Gastroesophageal sphincter (tissue), 4 donors: ENCODE measurements at regions not wholly inside any gene's neighbourhood (a gene's known extent, or its start where the extent isn't known, plus 50 kb on each side); places are given as distances from the start of the nearest gene placed in this dataset.
"Not testable (repeated sequence)": the region's sequence is repeated elsewhere in the genome, so short reads cannot be mapped to it uniquely, and the experiment has no call there.

Source experiments
- ATAC-seq: fragments of 150-250 bp; one replicate; pipeline ENCODE4 v1.9.1; 2016; ENCODE audit warnings: mild to moderate bottlenecking, moderate library complexity
- H3K27ac ChIP-seq, 4 donors: fragments of 200-600 bp; sonication (generic) in 3 of 4; 1 replicate in 3 of 4; 2 replicates in 1 of 4; pipeline ENCODE4 v1.5.1; 2016 to 2019
- H3K27me3 ChIP-seq: fragments of 200-600 bp; sonication (generic); one replicate; pipeline ENCODE4 v1.5.1; 2019
- H3K36me3 ChIP-seq, 2 donors: fragments of 200-600 bp; sonication (generic); one replicate each; pipeline ENCODE4 v1.5.1; 2019; ENCODE audit warnings: control low read depth in 1 of 2
- H3K4me1 ChIP-seq, 3 donors: fragments of 200-600 bp; sonication (generic); 1 replicate in 2 of 3; 2 replicates in 1 of 3; pipeline ENCODE4 v1.5.1; 2016 to 2019; ENCODE audit warnings: control low read depth in 2 of 3
- H3K4me3 ChIP-seq, 2 donors: fragments of 200-600 bp; sonication (generic); one replicate each; pipeline ENCODE4 v1.5.1; 2019; ENCODE audit warnings: mild to moderate bottlenecking in 1 of 2, moderate library complexity in 1 of 2
- H3K9me3 ChIP-seq, 3 donors: fragments of 200-600 bp; sonication (generic); one replicate each; pipeline ENCODE4 v1.5.1; 2017 to 2019; ENCODE audit warnings: control low read depth in 2 of 3
- CTCF ChIP-seq, 4 experiments: fragments of 200-600 bp in 2 of 4; fragments of 450-650 bp in 2 of 4; sonication (generic) in 1 of 4; IDR thresholded peaks; one replicate each; pipeline ENCODE4 v1.5.1; 2017 to 2019; ENCODE audit warnings: antibody characterized with exemption in 4 of 4, mild to moderate bottlenecking in 2 of 4, moderate library complexity in 2 of 4
- EP300 ChIP-seq: sonication (generic); formaldehyde crosslinking; IDR thresholded peaks from one replicate; pipeline ENCODE4 v1.6.1; 2017; ENCODE audit warnings: antibody characterized with exemption, mild to moderate bottlenecking
- POLR2A ChIP-seq, 2 donors: fragments of 450-650 bp; IDR thresholded peaks; one replicate each; pipeline ENCODE4 v1.6.1; 2017; ENCODE audit warnings: antibody characterized with exemption in 2 of 2, mild to moderate bottlenecking in 2 of 2, moderate library complexity in 1 of 2
- POLR2AphosphoS5 ChIP-seq: sonication (generic); formaldehyde crosslinking; IDR thresholded peaks from one replicate; pipeline ENCODE4 v1.6.1; 2017; ENCODE audit warnings: antibody characterized with exemption
- WGBS, 2 donors: methylation state at CpG; one replicate each; pipeline ENCODE4 v1.1.5; 2018; ENCODE audit warnings: low coverage in 1 of 2; 5-methylcytosine and 5-hydroxymethylcytosine counted together

- no peak for ATAC-seq
- no peak overlapping the region for H3K27ac ChIP-seq
- 88% methylated on average over 1 to 2 of the region's 2 CpGs for WGBS, 2 donors
- no peaks in the 10 kb centered on the region for H3K27me3 ChIP-seq
- TF ChIP-seq POLR2AphosphoS5: no peak
- TF ChIP-seq EP300: no peak
- no peak for TF ChIP-seq POLR2A (IDR thresholded peaks at IDR 0.05)
- peaks cover 0 to 11% (median 0%) of the 10 kb centered on the region in 3 donors for H3K9me3 ChIP-seq
- H3K4me3 ChIP-seq: no peak overlapping the region
- H3K36me3 ChIP-seq: no peaks in the 10 kb centered on the region
- peaks cover 0 to 15% (median 4%) of the 10 kb centered on the region in 3 donors for H3K4me1 ChIP-seq
These were observed 89.5 kb downstream of the ZNF467 start for GRCh38 chr7:149683898-149684297.

GRCh38 chr7:149683181-149683580 is 90.2 kb downstream of the ZNF467 start:
- no peaks in the 10 kb centered on the region for H3K36me3 ChIP-seq
- 79 to 94% methylated on average over 2 of the region's 2 CpGs for WGBS, 2 donors
- H3K4me3 ChIP-seq: no peak overlapping the region
- no peak for TF ChIP-seq POLR2AphosphoS5
- no peak for TF ChIP-seq EP300
- TF ChIP-seq CTCF (IDR thresholded peaks at IDR 0.05): no peak
- no peak for TF ChIP-seq POLR2A (IDR thresholded peaks at IDR 0.05)
- H3K4me1 ChIP-seq: peaks cover 0 to 15% (median 4%) of the 10 kb centered on the region in 3 donors
- H3K27me3 ChIP-seq: no peaks in the 10 kb centered on the region
- peaks cover 0 to 6% (median 0%) of the 10 kb centered on the region in 3 donors for H3K9me3 ChIP-seq
- H3K27ac ChIP-seq: no peak overlapping the region
- ATAC-seq: no peak

GRCh38 chr7:149682038-149682437 is 91.3 kb downstream of the ZNF467 start:
- Histone ChIP-seq H3K27me3 (no peaks in the 10 kb centered on the region), H3K4me1 (peaks cover 0 to 15% (median 4%) of the 10 kb centered on the region in 3 donors), H3K27ac (no peak overlapping the region), H3K36me3 (no peaks in the 10 kb centered on the region), H3K9me3 (peaks cover 0 to 6% (median 0%) of the 10 kb centered on the region in 3 donors), H3K4me3 (no peak overlapping the region)
- TF ChIP-seq POLR2A (IDR thresholded peaks at IDR 0.05) (no peak), CTCF (IDR thresholded peaks at IDR 0.05) (no peak), POLR2AphosphoS5 (no peak), EP300 (no peak)
- ATAC-seq: no peak

- Histone ChIP-seq H3K27me3 (no peaks in the 10 kb centered on the region), H3K4me1 (peaks cover 0 to 12% (median 4%) of the 10 kb centered on the region in 3 donors), H3K36me3 (no peaks in the 10 kb centered on the region), H3K4me3 (no peak overlapping the region), H3K27ac (no peak overlapping the region), H3K9me3 (peaks cover 0 to 6% (median 0%) of the 10 kb centered on the region in 3 donors)
- no peak for ATAC-seq
- no peak for TF ChIP-seq POLR2A (IDR thresholded peaks at IDR 0.05)
- TF ChIP-seq EP300: no peak
- TF ChIP-seq CTCF (IDR thresholded peaks at IDR 0.05): no peak
- TF ChIP-seq POLR2AphosphoS5: no peak
- 0% methylated on average over 1 of the region's 1 CpG; no CpG with 5 or more reads in 1 of the 2 donors for WGBS, 2 donors
These were observed 92.1 kb downstream of the ZNF467 start for GRCh38 chr7:149681274-149681673.

GRCh38 chr7:149680331-149681025 is 92.9 kb downstream of the ZNF467 start:
- Histone ChIP-seq H3K27ac (no peak overlapping the region), H3K27me3 (no peaks in the 10 kb centered on the region), H3K4me3 (no peak overlapping the region), H3K36me3 (no peaks in the 10 kb centered on the region), H3K9me3 (peaks cover 0 to 6% (median 0%) of the 10 kb centered on the region in 3 donors), H3K4me1 (peaks cover 0 to 4% (median under 1%) of the 10 kb centered on the region in 3 donors)
- ATAC-seq: no peak
- WGBS, 2 donors: 52 to 79% methylated on average over 2 of the region's 2 CpGs
- TF ChIP-seq CTCF (IDR thresholded peaks at IDR 0.05): no peak
- no peak for TF ChIP-seq POLR2AphosphoS5
- TF ChIP-seq EP300: no peak
- no peak for TF ChIP-seq POLR2A (IDR thresholded peaks at IDR 0.05)

- not testable (repeated sequence) for ATAC-seq, H3K36me3 ChIP-seq, H3K4me3 ChIP-seq, H3K27ac ChIP-seq, H3K9me3 ChIP-seq, H3K27me3 ChIP-seq
- peaks cover 4 to 11% (median 4%) of the 10 kb centered on the region in 3 donors for H3K4me1 ChIP-seq
- 80 to 84% methylated on average over 1 to 8 of the region's 10 CpGs for WGBS, 2 donors
These were observed 98.5 kb downstream of the ZNF467 start for GRCh38 chr7:149674728-149675385.
